Hepatocyte (in vitro differentiated cells): ENCODE measurements at regions not wholly inside any gene's neighbourhood (a gene's known extent, or its start where the extent isn't known, plus 50 kb on each side); places are given as distances from the start of the nearest gene placed in this dataset.

Source experiments
- DNase-seq: peaks from one replicate; pipeline ENCODE4 v3.0.0-alpha.2; 2016; ENCODE audit warnings: low spot score
- H2AFZ ChIP-seq: fragments of 200-600 bp; sonication (generic); 2 replicates; pipeline ENCODE4 v1.6.0; 2016; ENCODE audit warnings: antibody characterized with exemption, mild to moderate bottlenecking
- H3K27ac ChIP-seq: fragments of 200-600 bp; sonication (generic); 2 replicates; pipeline ENCODE4 v1.5.1; 2016; ENCODE audit warnings: mild to moderate bottlenecking
- H3K27me3 ChIP-seq: fragments of 200-600 bp; sonication (generic); 2 replicates; pipeline ENCODE4 v1.6.1; 2016
- H3K36me3 ChIP-seq: fragments of 200-600 bp; sonication (generic); replicated peaks from 2 replicates; pipeline ENCODE4 v1.5.1; 2016; ENCODE audit warnings: low read depth; ENCODE audit not compliant: insufficient read depth
- H3K4me1 ChIP-seq: fragments of 200-600 bp; sonication (generic); 2 replicates; pipeline ENCODE4 v1.5.1; 2016; ENCODE audit warnings: mild to moderate bottlenecking, moderate library complexity; ENCODE audit not compliant: insufficient read depth
- H3K4me2 ChIP-seq: fragments of 200-600 bp; sonication (generic); 2 replicates; pipeline ENCODE4 v1.6.0; 2016
- H3K4me3 ChIP-seq: fragments of 200-600 bp; sonication (generic); 2 replicates; pipeline ENCODE4 v1.5.1; 2016; ENCODE audit warnings: mild to moderate bottlenecking
- H3K79me2 ChIP-seq: fragments of 200-600 bp; sonication (generic); 2 replicates; pipeline ENCODE4 v1.6.0; 2017; ENCODE audit warnings: mild to moderate bottlenecking
- H3K9me2 ChIP-seq: fragments of 200-600 bp; sonication (generic); replicated peaks from 2 replicates; pipeline ENCODE4 v1.6.0; 2017; ENCODE audit warnings: mild to moderate bottlenecking; ENCODE audit not compliant: insufficient read depth
- H3K9me3 ChIP-seq: fragments of 200-600 bp; sonication (generic); 2 replicates; pipeline ENCODE4 v1.5.1; 2016; ENCODE audit warnings: low read depth, mild to moderate bottlenecking
- H4K20me1 ChIP-seq: fragments of 200-600 bp; sonication (generic); 2 replicates; pipeline ENCODE4 v1.6.0; 2016; ENCODE audit warnings: mild to moderate bottlenecking; ENCODE audit not compliant: insufficient read depth, poor library complexity, severe bottlenecking
- CTCF ChIP-seq: fragments of 200-600 bp; sonication (generic); IDR thresholded peaks from 2 replicates; pipeline ENCODE4 v1.5.1; 2016; ENCODE audit warnings: antibody characterized with exemption, mild to moderate bottlenecking; ENCODE audit not compliant: poor library complexity
- EZH2 ChIP-seq: fragments of 200-600 bp; sonication (generic); IDR thresholded peaks from 2 replicates; pipeline ENCODE4 v1.6.1; 2016; ENCODE audit warnings: antibody characterized with exemption, mild to moderate bottlenecking, borderline replicate concordance
- EZH2phosphoT487 ChIP-seq: fragments of 200-600 bp; sonication (generic); IDR thresholded peaks from one replicate; pipeline ENCODE4 v1.6.1; 2018; ENCODE audit warnings: antibody characterized with exemption, mild to moderate bottlenecking, low read depth, moderate library complexity; ENCODE audit not compliant: unreplicated experiment, severe bottlenecking
- WGBS: methylation state at CpG from one replicate; pipeline ENCODE4 v1.1.6; 2016; ENCODE audit warnings: low lambda C conversion rate; ENCODE audit errors: missing lambda C conversion rate; 5-methylcytosine and 5-hydroxymethylcytosine counted together

- H3K9me3 ChIP-seq: no peaks in the 10 kb centered on the region
- no peak for DNase-seq
- no peak for TF ChIP-seq EZH2
- no peak for TF ChIP-seq CTCF
- no peak for TF ChIP-seq EZH2phosphoT487
- H3K27me3 ChIP-seq: no peaks in the 10 kb centered on the region
- H3K9me2 ChIP-seq: no peaks in the 10 kb centered on the region
- H3K4me3 ChIP-seq: no peak overlapping the region
- H3K4me2 ChIP-seq: no peak overlapping the region
- no peaks in the 10 kb centered on the region for H3K36me3 ChIP-seq
- 100% methylated on average over 2 of the region's 2 CpGs for WGBS
- no peak overlapping the region for H2AFZ ChIP-seq
- no peaks in the 10 kb centered on the region for H3K79me2 ChIP-seq
- no peaks in the 10 kb centered on the region for H4K20me1 ChIP-seq
- no peak overlapping the region for H3K27ac ChIP-seq
- peaks cover 16% of the 10 kb centered on the region for H3K4me1 ChIP-seq
These were observed 131.7 kb upstream of the IFNGR1 start for GRCh38 chr6:137350857-137351256.

DNA sequence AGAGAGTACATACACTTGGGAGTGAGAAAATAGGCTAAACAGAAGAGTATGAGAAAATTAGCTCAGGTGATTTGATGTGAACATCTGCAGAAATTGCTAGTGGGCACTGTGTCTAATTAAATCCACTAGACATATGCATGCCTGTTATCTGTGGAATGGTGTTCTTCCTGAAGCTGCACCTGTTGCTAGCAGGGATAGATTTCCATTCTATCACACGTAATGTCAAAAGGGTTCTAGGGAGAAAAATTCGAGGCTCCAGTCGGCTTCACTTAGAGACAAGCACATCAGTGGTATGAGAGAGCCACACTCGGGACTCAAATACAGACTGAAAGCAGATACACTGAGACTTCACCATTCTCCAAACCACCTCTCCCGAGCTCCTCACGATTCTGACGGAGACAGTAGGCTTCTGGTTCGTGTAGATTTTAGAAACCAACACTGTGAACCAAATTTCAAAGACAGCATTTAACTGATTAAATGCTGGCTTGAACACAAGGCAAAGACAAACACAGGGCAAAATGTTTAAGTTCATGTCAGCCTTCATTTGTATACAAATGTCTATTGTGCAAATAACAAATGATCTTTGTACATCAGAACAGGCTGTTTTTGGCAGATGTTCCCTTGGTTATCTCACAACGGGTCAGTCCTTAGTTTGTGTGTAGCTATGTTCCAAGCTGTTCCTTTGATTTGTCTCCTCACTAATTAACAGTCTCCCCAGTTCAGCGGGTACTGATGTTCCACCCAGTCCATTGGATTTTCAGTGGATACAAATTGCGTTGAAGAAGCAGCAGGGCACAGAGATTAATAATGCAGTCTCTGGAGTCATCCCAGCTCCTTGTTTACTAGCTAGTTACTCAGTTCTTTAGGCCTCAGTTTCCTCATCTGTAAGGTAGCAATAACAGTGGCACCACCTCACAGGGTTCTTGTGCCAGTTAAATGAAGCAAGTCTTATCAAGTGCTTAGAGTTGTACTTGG is 131.0 kb upstream of the IFNGR1 start:
- H3K36me3 ChIP-seq: no peaks in the 10 kb centered on the region
- peaks cover 16% of the 10 kb centered on the region for H3K4me1 ChIP-seq
- no peak overlapping the region for H3K4me3 ChIP-seq
- no peak for DNase-seq
- no peaks in the 10 kb centered on the region for H3K79me2 ChIP-seq
- H3K9me2 ChIP-seq: no peaks in the 10 kb centered on the region
- no peaks in the 10 kb centered on the region for H3K9me3 ChIP-seq
- H3K4me2 ChIP-seq: no peak overlapping the region
- H4K20me1 ChIP-seq: no peaks in the 10 kb centered on the region
- H3K27ac ChIP-seq: no peak overlapping the region
- no peaks in the 10 kb centered on the region for H3K27me3 ChIP-seq
- TF ChIP-seq EZH2phosphoT487 (no peak), CTCF (no peak), EZH2 (no peak)
- H2AFZ ChIP-seq: no peak overlapping the region
- WGBS: 67% methylated on average over 11 of the region's 11 CpGs

DNA sequence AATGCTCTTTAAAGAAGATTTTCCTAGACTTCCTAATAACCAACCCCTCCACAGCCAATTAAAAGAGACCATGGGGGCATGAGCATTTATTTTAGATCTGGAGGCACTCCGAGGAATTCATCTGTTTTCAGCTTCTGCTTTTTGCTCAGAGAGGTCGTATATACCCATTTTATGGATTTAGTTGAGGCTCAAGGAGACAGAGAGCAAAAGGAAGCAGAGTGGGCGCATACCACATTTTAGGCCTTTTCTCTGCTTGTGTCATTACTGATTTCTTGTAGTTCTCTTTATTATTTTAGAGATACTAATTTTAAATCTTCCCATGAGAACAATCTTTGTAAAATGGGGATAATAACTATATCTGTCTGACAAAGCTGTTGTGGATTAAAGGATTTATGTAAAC is 129.6 kb upstream of the IFNGR1 start:
- H3K27ac ChIP-seq: no peak overlapping the region
- H3K9me2 ChIP-seq: no peaks in the 10 kb centered on the region
- H3K4me3 ChIP-seq: no peak overlapping the region
- TF ChIP-seq CTCF (no peak), EZH2phosphoT487 (no peak), EZH2 (no peak)
- DNase-seq: no peak
- no peaks in the 10 kb centered on the region for H3K79me2 ChIP-seq
- H3K36me3 ChIP-seq: no peaks in the 10 kb centered on the region
- no peak overlapping the region for H2AFZ ChIP-seq
- H3K9me3 ChIP-seq: no peaks in the 10 kb centered on the region
- no peaks in the 10 kb centered on the region for H4K20me1 ChIP-seq
- H3K4me2 ChIP-seq: no peak overlapping the region
- H3K4me1 ChIP-seq: peaks cover 16% of the 10 kb centered on the region
- H3K27me3 ChIP-seq: no peaks in the 10 kb centered on the region
- 87% methylated on average over 3 of the region's 3 CpGs for WGBS
